GM23338 (cell line): ENCODE measurements at regions not wholly inside any gene's neighbourhood (a gene's known extent, or its start where the extent isn't known, plus 50 kb on each side); places are given as distances from the start of the nearest gene placed in this dataset.

ENCODE experiments used
- ATAC-seq: fragments of 200-7000 bp; cut with Tn5 transposase; 3 replicates; pipeline ENCODE4 v1.9.1; 2020
- DNase-seq: peaks from one replicate; pipeline ENCODE4 v3.0.0-alpha.2; 2015; ENCODE audit warnings: low spot score
- H2AFZ ChIP-seq: fragments of 200-600 bp; sonication (generic); 2 replicates; pipeline ENCODE4 v1.8.0; 2016; ENCODE audit warnings: antibody characterized with exemption, mild to moderate bottlenecking, moderate library complexity
- H3F3A ChIP-seq: fragments of 200-600 bp; sonication (generic); replicated peaks from 2 replicates; pipeline ENCODE4 v1.8.0; 2017; ENCODE audit warnings: antibody characterized with exemption, mixed run types, low read depth
- H3K27ac ChIP-seq: fragments of 200-600 bp; sonication (generic); 2 replicates; pipeline ENCODE4 v1.6.1; 2016; ENCODE audit warnings: low read depth
- H3K27me3 ChIP-seq: fragments of 200-600 bp; sonication (generic); 2 replicates; pipeline ENCODE4 v1.8.0; 2016; ENCODE audit warnings: mild to moderate bottlenecking, mixed run types, moderate library complexity; ENCODE audit not compliant: insufficient read depth
- H3K36me3 ChIP-seq: fragments of 200-600 bp; sonication (generic); 2 replicates; pipeline ENCODE4 v1.8.0; 2016; ENCODE audit warnings: mild to moderate bottlenecking; ENCODE audit not compliant: insufficient read depth
- H3K4me1 ChIP-seq: fragments of 200-600 bp; sonication (generic); 2 replicates; pipeline ENCODE4 v1.8.0; 2016; ENCODE audit warnings: mild to moderate bottlenecking, moderate library complexity; ENCODE audit not compliant: insufficient read depth
- H3K4me2 ChIP-seq: fragments of 200-600 bp; sonication (generic); 2 replicates; pipeline ENCODE4 v1.7.1; 2017; ENCODE audit warnings: mixed run types
- H3K4me3 ChIP-seq: fragments of 200-600 bp; sonication (generic); 2 replicates; pipeline ENCODE4 v1.6.1; 2016; ENCODE audit warnings: mixed run types
- H3K79me2 ChIP-seq: fragments of 200-600 bp; sonication (generic); replicated peaks from 2 replicates; pipeline ENCODE4 v1.8.0; 2017; ENCODE audit warnings: mild to moderate bottlenecking; ENCODE audit not compliant: insufficient read depth
- H3K9me2 ChIP-seq: fragments of 200-600 bp; sonication (generic); 2 replicates; pipeline ENCODE4 v1.8.0; 2017; ENCODE audit not compliant: insufficient read depth
- H4K20me1 ChIP-seq: fragments of 200-600 bp; sonication (generic); replicated peaks from 2 replicates; pipeline ENCODE4 v1.8.0; 2017; ENCODE audit warnings: mild to moderate bottlenecking; ENCODE audit not compliant: insufficient read depth
- H3K27ac Mint-ChIP-seq: 2 replicates; pipeline ENCODE4 v1.8.0; 2020; ENCODE audit warnings: inconsistent platforms, mild to moderate bottlenecking, moderate library complexity, mixed read lengths
- H3K27me3 Mint-ChIP-seq: 3 replicates; pipeline ENCODE4 v1.8.0; 2022; ENCODE audit warnings: low read depth, mild to moderate bottlenecking, moderate library complexity, mixed read lengths, inconsistent platforms; ENCODE audit not compliant: insufficient read depth, poor library complexity
- H3K36me3 Mint-ChIP-seq: 3 replicates; pipeline ENCODE4 v1.8.0; 2021; ENCODE audit warnings: low read depth, mild to moderate bottlenecking, inconsistent platforms, moderate library complexity, mixed read lengths
- H3K4me1 Mint-ChIP-seq: 3 replicates; pipeline ENCODE4 v1.8.0; 2020; ENCODE audit warnings: mild to moderate bottlenecking, inconsistent platforms, mixed read lengths
- H3K4me3 Mint-ChIP-seq: 3 replicates; pipeline ENCODE4 v1.8.0; 2021; ENCODE audit warnings: moderate library complexity, mild to moderate bottlenecking, inconsistent platforms, mixed read lengths
- H3K9me3 Mint-ChIP-seq: 3 replicates; pipeline ENCODE4 v1.8.0; 2020; ENCODE audit warnings: moderate library complexity, mild to moderate bottlenecking, inconsistent platforms, mixed read lengths
- CREB1 ChIP-seq: fragments of 250-450 bp; sonication (Bioruptor Pico); IDR thresholded peaks from 2 replicates; pipeline ENCODE4 v1.5.0; 2020; ENCODE audit warnings: low read depth, mild to moderate bottlenecking, moderate library complexity
- CTCF ChIP-seq, 2 experiments: fragments of 200-600 bp in 1 of 2; sonication (generic) in 1 of 2; conservative IDR thresholded peaks; 2 replicates each; pipeline versions ENCODE4 v1.5.1 to v1.6.1; 2016 to 2017; ENCODE audit warnings: antibody characterized with exemption in 2 of 2, low read depth in 2 of 2, mild to moderate bottlenecking in 2 of 2, moderate library complexity in 1 of 2
- EZH2 ChIP-seq: fragments of 200-600 bp; sonication (generic); IDR thresholded peaks from one replicate; pipeline ENCODE4 v1.8.0; 2017; ENCODE audit warnings: antibody characterized with exemption, mild to moderate bottlenecking, low read depth; ENCODE audit not compliant: unreplicated experiment
- EZH2phosphoT487 ChIP-seq: fragments of 200-600 bp; sonication (generic); IDR thresholded peaks from one replicate; pipeline ENCODE4 v1.8.1; 2018; ENCODE audit warnings: antibody characterized with exemption; ENCODE audit not compliant: unreplicated experiment
- JUNB ChIP-seq: IDR thresholded peaks from one replicate; pipeline ENCODE4 v1.6.1; 2016; ENCODE audit warnings: antibody characterized with exemption; ENCODE audit not compliant: unreplicated experiment
- POLR2AphosphoS5 ChIP-seq: IDR thresholded peaks from 2 replicates; pipeline ENCODE4 v1.6.1; 2016; ENCODE audit warnings: antibody characterized with exemption, low read depth
- STAT1 ChIP-seq: IDR thresholded peaks from one replicate; pipeline ENCODE4 v1.6.1; 2016; ENCODE audit warnings: antibody characterized with exemption; ENCODE audit not compliant: unreplicated experiment
- ZNF114 ChIP-seq: fragments of 250-450 bp; sonication (Bioruptor Pico); IDR thresholded peaks from 2 replicates; pipeline ENCODE4 v1.5.0; 2020; ENCODE audit warnings: mild to moderate bottlenecking, moderate library complexity
- ZNF331 ChIP-seq: fragments of 250-450 bp; sonication (Bioruptor Pico); IDR thresholded peaks from 2 replicates; pipeline ENCODE4 v1.5.0; 2020; ENCODE audit warnings: low read depth, mild to moderate bottlenecking, moderate library complexity
- TF ChIP-seq, protein P1 (sequence below): IDR thresholded peaks from 2 replicates; pipeline ENCODE4 v1.6.1; 2016; ENCODE audit warnings: antibody characterized with exemption
- TF ChIP-seq, protein P2 (sequence below): IDR thresholded peaks from one replicate; pipeline ENCODE4 v1.6.1; 2018; ENCODE audit warnings: antibody characterized with exemption; ENCODE audit not compliant: unreplicated experiment

DNA sequence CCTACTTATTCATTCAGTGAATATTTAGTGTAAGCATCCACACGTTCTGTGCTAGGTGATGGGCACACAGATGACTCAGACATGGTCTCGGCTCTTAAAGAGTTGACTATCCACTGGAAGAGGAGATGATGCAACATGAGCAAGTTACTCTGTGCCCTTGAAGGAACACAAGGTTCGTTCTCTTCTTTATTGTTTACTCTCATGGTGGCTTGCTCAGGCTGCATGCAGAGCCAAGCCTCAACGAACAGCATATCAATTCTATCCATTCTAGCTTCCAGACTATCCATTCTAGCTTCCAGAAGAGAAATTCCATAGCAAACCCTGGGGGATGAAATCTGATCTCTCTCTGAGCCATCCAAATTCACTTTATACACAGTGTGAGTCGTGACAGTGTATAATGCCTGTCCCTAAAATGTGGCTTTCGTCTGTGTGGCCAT lies 68.1 kb upstream of the CTAGE1 start:
- H3K36me3 Mint-ChIP-seq = no peaks in the 10 kb centered on the region
- no peak overlapping the region for H3K4me3 Mint-ChIP-seq
- TF ChIP-seq EZH2phosphoT487 = no peak
- TF ChIP-seq ZNF114 = no peak
- no peak for ATAC-seq
- Histone ChIP-seq H3K4me2 (no peak overlapping the region), H3K27ac (no peak overlapping the region), H3K9me2 (0 out of 2 replicates have a peak, but pooled peaks cover 7% of the 10 kb centered on the region), H2AFZ (no peak overlapping the region), H3F3A (no peaks in the 10 kb centered on the region), H4K20me1 (no peaks in the 10 kb centered on the region), H3K4me3 (no peak overlapping the region), H3K27me3 (no peaks in the 10 kb centered on the region), H3K36me3 (no peaks in the 10 kb centered on the region), H3K4me1 (no peaks in the 10 kb centered on the region), H3K79me2 (no peaks in the 10 kb centered on the region)
- H3K4me1 Mint-ChIP-seq = peaks cover 5% of the 10 kb centered on the region
- no peaks in the 10 kb centered on the region for H3K9me3 Mint-ChIP-seq
- H3K27ac Mint-ChIP-seq = no peak overlapping the region
- H3K27me3 Mint-ChIP-seq = peaks cover 2% of the 10 kb centered on the region
- DNase-seq = no peak

- Histone ChIP-seq H3K79me2 (no peaks in the 10 kb centered on the region), H3K27me3 (no peaks in the 10 kb centered on the region), H3F3A (no peaks in the 10 kb centered on the region), H3K36me3 (no peaks in the 10 kb centered on the region), H3K9me2 (0 out of 2 replicates have a peak, but pooled peaks cover 7% of the 10 kb centered on the region), H3K4me3 (no peak overlapping the region), H3K27ac (no peak overlapping the region), H4K20me1 (no peaks in the 10 kb centered on the region), H3K4me1 (no peaks in the 10 kb centered on the region), H3K4me2 (no peak overlapping the region), H2AFZ (no peak overlapping the region)
- no peak for DNase-seq
- no peaks in the 10 kb centered on the region for H3K36me3 Mint-ChIP-seq
- no peak overlapping the region for H3K27ac Mint-ChIP-seq
- ATAC-seq = no peak
- no peaks in the 10 kb centered on the region for H3K9me3 Mint-ChIP-seq
- H3K27me3 Mint-ChIP-seq = peaks cover 2% of the 10 kb centered on the region
- H3K4me1 Mint-ChIP-seq = peaks cover 5% of the 10 kb centered on the region
- no peak overlapping the region for H3K4me3 Mint-ChIP-seq
- TF ChIP-seq CTCF (conservative IDR thresholded peaks at IDR 0.05; ENCODE audit: low read depth in 2 of 2) (no peak), CREB1 (CRISPR knock-in tag) (no peak), POLR2AphosphoS5 (no peak), ZNF331 (CRISPR knock-in tag) (no peak), STAT1 (no peak), JUNB (no peak), EZH2 (no peak), ZNF114 (no peak), EZH2phosphoT487 (no peak)
- TF ChIP-seq, protein P1, sequence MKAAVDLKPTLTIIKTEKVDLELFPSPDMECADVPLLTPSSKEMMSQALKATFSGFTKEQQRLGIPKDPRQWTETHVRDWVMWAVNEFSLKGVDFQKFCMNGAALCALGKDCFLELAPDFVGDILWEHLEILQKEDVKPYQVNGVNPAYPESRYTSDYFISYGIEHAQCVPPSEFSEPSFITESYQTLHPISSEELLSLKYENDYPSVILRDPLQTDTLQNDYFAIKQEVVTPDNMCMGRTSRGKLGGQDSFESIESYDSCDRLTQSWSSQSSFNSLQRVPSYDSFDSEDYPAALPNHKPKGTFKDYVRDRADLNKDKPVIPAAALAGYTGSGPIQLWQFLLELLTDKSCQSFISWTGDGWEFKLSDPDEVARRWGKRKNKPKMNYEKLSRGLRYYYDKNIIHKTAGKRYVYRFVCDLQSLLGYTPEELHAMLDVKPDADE = no peak
- TF ChIP-seq, protein P2, sequence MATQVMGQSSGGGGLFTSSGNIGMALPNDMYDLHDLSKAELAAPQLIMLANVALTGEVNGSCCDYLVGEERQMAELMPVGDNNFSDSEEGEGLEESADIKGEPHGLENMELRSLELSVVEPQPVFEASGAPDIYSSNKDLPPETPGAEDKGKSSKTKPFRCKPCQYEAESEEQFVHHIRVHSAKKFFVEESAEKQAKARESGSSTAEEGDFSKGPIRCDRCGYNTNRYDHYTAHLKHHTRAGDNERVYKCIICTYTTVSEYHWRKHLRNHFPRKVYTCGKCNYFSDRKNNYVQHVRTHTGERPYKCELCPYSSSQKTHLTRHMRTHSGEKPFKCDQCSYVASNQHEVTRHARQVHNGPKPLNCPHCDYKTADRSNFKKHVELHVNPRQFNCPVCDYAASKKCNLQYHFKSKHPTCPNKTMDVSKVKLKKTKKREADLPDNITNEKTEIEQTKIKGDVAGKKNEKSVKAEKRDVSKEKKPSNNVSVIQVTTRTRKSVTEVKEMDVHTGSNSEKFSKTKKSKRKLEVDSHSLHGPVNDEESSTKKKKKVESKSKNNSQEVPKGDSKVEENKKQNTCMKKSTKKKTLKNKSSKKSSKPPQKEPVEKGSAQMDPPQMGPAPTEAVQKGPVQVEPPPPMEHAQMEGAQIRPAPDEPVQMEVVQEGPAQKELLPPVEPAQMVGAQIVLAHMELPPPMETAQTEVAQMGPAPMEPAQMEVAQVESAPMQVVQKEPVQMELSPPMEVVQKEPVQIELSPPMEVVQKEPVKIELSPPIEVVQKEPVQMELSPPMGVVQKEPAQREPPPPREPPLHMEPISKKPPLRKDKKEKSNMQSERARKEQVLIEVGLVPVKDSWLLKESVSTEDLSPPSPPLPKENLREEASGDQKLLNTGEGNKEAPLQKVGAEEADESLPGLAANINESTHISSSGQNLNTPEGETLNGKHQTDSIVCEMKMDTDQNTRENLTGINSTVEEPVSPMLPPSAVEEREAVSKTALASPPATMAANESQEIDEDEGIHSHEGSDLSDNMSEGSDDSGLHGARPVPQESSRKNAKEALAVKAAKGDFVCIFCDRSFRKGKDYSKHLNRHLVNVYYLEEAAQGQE = no peak
Measured at GRCh38 chr18:22486667-22487066, 69.0 kb upstream of the CTAGE1 start.
